HL-60 (cell line): ENCODE measurements at regions not wholly inside any gene's neighbourhood (a gene's known extent, or its start where the extent isn't known, plus 50 kb on each side); places are given as distances from the start of the nearest gene placed in this dataset.
A peak's percentile ranks its signal among the peaks of the same experiment; 100 is the strongest.

Source experiments
- DNase-seq, 2 experiments: peaks; one replicate each; pipeline ENCODE4 v3.0.0-alpha.2; 2010 to 2020; ENCODE audit warnings: low read depth in 1 of 2, low spot score in 1 of 2
- H3K27ac ChIP-seq: fragments of 250-450 bp; sonication (Bioruptor Pico); replicated peaks from 2 replicates; pipeline ENCODE4 v1.5.1; 2020; ENCODE audit warnings: mild to moderate bottlenecking, moderate library complexity
- H3K27me3 ChIP-seq: fragments of 250-450 bp; sonication (Bioruptor Pico); 2 replicates; pipeline ENCODE4 v1.5.1; 2021; ENCODE audit warnings: mild to moderate bottlenecking, moderate library complexity; ENCODE audit not compliant: insufficient read depth, poor library complexity, severe bottlenecking
- H3K4me3 ChIP-seq: replicated peaks from 2 replicates; pipeline ENCODE4 v1.5.1; 2011; ENCODE audit warnings: mild to moderate bottlenecking, control low read depth, low read length; ENCODE audit not compliant: insufficient read depth
- GABPA ChIP-seq: IDR thresholded peaks from 2 replicates; pipeline ENCODE4 v1.6.1; 2012; ENCODE audit warnings: low read depth
- POLR2AphosphoS5 ChIP-seq: IDR thresholded peaks from 2 replicates; pipeline ENCODE4 v1.6.1; 2012; ENCODE audit warnings: low read depth
- SPI1 ChIP-seq: IDR thresholded peaks from 2 replicates; pipeline ENCODE4 v1.6.1; 2012; ENCODE audit warnings: low read depth, mild to moderate bottlenecking, borderline replicate concordance
- TF ChIP-seq, protein P1 (sequence below): IDR thresholded peaks from one replicate; pipeline ENCODE4 v1.5.1; 2011; ENCODE audit warnings: low read length, control low read depth, inconsistent platforms; ENCODE audit not compliant: insufficient read depth
- TF ChIP-seq, protein P2 (sequence below): IDR thresholded peaks from 2 replicates; pipeline ENCODE4 v1.6.1; 2012; ENCODE audit warnings: low read depth; ENCODE audit not compliant: insufficient replicate concordance

GRCh38 chr6:67916399-67916798, 718.7 kb upstream of the ADGRB3 start:
- DNase-seq = no peak

DNA sequence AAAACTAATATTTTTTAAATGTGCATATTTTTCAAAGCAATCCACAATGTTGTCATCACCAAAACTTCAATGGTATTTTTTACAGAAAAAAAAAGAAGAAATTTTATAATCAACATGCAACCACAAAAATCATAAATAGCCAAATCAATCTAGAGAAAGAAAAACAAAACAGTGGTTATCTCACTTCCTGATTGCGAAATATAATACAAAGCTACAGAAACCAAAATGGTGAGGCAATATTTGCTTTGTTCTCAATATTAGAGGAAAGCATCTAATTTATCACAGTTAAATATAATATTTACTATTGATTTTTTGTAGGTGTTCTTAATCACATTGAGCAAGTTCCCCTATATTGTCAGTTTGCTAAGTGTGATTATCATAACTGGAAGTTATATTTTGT, 720.7 kb upstream of the ADGRB3 start:
- Histone ChIP-seq H3K4me3 (no peak overlapping the region), H3K27me3 (no peaks in the 10 kb centered on the region), H3K27ac (no peak overlapping the region)
- TF ChIP-seq, protein P1, sequence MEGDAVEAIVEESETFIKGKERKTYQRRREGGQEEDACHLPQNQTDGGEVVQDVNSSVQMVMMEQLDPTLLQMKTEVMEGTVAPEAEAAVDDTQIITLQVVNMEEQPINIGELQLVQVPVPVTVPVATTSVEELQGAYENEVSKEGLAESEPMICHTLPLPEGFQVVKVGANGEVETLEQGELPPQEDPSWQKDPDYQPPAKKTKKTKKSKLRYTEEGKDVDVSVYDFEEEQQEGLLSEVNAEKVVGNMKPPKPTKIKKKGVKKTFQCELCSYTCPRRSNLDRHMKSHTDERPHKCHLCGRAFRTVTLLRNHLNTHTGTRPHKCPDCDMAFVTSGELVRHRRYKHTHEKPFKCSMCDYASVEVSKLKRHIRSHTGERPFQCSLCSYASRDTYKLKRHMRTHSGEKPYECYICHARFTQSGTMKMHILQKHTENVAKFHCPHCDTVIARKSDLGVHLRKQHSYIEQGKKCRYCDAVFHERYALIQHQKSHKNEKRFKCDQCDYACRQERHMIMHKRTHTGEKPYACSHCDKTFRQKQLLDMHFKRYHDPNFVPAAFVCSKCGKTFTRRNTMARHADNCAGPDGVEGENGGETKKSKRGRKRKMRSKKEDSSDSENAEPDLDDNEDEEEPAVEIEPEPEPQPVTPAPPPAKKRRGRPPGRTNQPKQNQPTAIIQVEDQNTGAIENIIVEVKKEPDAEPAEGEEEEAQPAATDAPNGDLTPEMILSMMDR = no peak
- TF ChIP-seq, protein P2, sequence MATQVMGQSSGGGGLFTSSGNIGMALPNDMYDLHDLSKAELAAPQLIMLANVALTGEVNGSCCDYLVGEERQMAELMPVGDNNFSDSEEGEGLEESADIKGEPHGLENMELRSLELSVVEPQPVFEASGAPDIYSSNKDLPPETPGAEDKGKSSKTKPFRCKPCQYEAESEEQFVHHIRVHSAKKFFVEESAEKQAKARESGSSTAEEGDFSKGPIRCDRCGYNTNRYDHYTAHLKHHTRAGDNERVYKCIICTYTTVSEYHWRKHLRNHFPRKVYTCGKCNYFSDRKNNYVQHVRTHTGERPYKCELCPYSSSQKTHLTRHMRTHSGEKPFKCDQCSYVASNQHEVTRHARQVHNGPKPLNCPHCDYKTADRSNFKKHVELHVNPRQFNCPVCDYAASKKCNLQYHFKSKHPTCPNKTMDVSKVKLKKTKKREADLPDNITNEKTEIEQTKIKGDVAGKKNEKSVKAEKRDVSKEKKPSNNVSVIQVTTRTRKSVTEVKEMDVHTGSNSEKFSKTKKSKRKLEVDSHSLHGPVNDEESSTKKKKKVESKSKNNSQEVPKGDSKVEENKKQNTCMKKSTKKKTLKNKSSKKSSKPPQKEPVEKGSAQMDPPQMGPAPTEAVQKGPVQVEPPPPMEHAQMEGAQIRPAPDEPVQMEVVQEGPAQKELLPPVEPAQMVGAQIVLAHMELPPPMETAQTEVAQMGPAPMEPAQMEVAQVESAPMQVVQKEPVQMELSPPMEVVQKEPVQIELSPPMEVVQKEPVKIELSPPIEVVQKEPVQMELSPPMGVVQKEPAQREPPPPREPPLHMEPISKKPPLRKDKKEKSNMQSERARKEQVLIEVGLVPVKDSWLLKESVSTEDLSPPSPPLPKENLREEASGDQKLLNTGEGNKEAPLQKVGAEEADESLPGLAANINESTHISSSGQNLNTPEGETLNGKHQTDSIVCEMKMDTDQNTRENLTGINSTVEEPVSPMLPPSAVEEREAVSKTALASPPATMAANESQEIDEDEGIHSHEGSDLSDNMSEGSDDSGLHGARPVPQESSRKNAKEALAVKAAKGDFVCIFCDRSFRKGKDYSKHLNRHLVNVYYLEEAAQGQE = no peak
- TF ChIP-seq GABPA = no peak
- no peak for TF ChIP-seq SPI1
- no peak for TF ChIP-seq POLR2AphosphoS5
- DNase-seq = peak in 1 of 2 experiments; percentile 13

More at GRCh38 chr6:67916399-67916798, 718.7 kb upstream of the ADGRB3 start:
- TF ChIP-seq, protein P1 = no peak
- no peak for TF ChIP-seq GABPA
- TF ChIP-seq, protein P2 = no peak
- TF ChIP-seq SPI1 = no peak
- TF ChIP-seq POLR2AphosphoS5 = no peak
- H3K27me3 ChIP-seq = no peaks in the 10 kb centered on the region
- no peak overlapping the region for H3K4me3 ChIP-seq
- no peak overlapping the region for H3K27ac ChIP-seq

DNA sequence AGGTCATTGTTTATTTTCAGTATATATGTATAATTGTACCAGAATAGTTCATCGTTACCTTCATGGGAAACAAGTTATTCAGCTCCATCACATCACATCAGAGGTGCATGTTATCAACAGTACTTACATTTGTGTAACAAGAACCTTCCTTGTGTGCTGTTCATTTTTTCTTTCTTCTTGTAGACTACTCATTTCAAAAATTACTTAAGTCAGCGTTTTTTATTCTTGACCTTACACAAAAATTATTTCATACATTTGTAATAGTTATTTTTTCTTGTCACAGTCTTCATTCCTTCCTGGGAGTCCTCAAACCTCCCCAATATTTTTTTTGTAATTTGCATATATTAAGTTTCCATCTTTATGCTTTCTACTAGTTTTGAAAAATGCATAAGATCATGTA, 725.7 kb upstream of the ADGRB3 start:
- no peak overlapping the region for H3K4me3 ChIP-seq
- H3K27ac ChIP-seq = no peak overlapping the region
- TF ChIP-seq GABPA (no peak), SPI1 (no peak), POLR2AphosphoS5 (no peak)
- TF ChIP-seq, protein P1 = no peak
- TF ChIP-seq, protein P2 = no peak
- DNase-seq = no peak
- no peaks in the 10 kb centered on the region for H3K27me3 ChIP-seq
